GM18499 (cell line): ENCODE measurements at regions not wholly inside any gene's neighbourhood (a gene's known extent, or its start where the extent isn't known, plus 50 kb on each side); places are given as distances from the start of the nearest gene placed in this dataset.
"Not testable (repeated sequence)": the region's sequence is repeated elsewhere in the genome, so short reads cannot be mapped to it uniquely, and the experiment has no call there.

Source experiments
- ATAC-seq: cut with Tn5 transposase; IDR thresholded peaks from one replicate; pipeline ENCODE4 v1.9.1; 2021; ENCODE audit warnings: moderate number of reproducible peaks; ENCODE audit not compliant: insufficient read depth, unreplicated experiment

DNA sequence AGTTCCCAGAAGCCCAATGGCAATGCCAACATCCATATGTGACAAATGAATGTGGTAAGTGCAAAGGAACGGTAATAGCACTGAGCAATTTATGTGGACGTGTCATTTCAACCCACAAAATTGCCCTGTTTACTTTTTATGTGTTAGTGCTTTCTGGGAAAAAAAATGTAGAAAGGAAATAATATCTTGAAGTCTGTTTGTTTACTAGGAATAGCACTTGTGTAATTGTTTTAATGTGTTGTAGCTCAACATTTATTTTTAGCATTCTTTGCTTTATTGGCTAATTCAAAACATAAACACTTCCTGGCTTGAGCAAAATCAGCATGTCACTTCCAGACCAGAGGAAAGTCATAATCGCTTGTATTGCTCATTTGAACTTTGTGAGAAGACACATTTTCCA is 224.8 kb upstream of the KCNK2 start:
- no peak for ATAC-seq

GRCh38 chr1:214859647-214860046 is 222.9 kb upstream of the KCNK2 start:
- ATAC-seq = no peak

- ATAC-seq = no peak
Observed at GRCh38 chr1:214861615-214862014, 220.9 kb upstream of the KCNK2 start.

GRCh38 chr1:214862421-214862820 is 220.1 kb upstream of the KCNK2 start:
- no peak for ATAC-seq

- no peak for ATAC-seq
Observed at GRCh38 chr1:214864896-214865688, 217.4 kb upstream of the KCNK2 start.

DNA sequence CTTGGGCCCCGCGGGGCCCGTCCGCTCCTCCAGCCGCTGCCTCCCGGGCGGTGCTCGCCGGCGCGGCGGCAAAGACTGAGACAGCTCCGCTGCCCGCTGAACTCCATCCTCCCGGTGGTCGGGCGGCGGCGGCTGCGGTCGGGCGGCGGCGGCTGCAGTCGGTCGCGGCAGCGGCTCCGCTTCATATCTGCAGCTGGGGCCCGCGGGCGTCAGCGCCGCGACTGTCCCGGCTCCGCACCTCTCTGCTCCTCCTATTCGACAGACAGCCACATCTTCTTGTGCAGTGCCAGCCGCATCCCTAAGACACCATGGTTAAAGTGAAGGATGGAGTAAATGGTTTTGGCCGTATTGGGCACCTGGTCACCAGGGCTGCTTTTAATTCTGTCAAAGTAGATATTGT is 212.1 kb upstream of the KCNK2 start:
- not testable (repeated sequence) for ATAC-seq

DNA sequence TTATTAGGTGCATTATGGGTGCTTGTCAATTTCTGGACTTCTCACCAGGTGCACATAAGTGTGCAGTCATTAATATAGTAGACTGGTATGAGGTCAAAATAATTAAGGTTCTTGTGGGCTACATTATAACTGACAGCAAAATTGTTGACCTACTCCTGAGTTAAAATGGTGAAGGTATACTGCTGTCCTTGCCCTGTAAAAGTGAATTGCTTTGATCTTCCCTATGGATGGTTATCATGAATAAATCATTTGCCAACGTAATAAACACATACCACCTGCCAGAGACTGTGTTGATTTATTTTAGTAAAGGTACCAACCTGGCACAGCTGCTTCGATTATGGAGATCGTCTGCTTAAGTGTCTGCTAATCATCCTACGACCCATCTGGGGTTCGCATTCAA is 201.6 kb upstream of the KCNK2 start:
- ATAC-seq = no peak

GRCh38 chr1:214882616-214883015 is 199.9 kb upstream of the KCNK2 start:
- no peak for ATAC-seq

- ATAC-seq = no peak
Observed at GRCh38 chr1:214895011-214895600, 187.4 kb upstream of the KCNK2 start.

DNA sequence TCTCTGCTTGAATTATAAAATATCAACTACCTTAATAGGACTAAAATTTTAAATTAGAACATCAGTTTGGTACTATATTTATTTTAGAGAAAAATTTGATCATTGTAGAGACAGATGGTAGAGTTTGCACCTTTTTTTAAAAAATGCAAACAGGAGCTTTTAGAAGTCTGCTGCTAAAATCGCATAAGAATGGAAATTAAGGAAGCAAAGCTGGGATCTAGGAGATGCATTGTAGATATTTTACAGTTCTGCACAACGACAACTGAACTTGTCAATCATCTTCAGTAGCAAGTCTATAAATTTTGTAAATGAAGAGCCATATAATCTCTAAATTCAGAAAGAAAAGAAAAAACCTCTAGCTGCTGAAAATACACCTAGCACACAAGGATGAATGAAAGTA is 185.6 kb upstream of the KCNK2 start:
- no peak for ATAC-seq

GRCh38 chr1:214897581-214897980 is 185.0 kb upstream of the KCNK2 start:
- no peak for ATAC-seq

DNA sequence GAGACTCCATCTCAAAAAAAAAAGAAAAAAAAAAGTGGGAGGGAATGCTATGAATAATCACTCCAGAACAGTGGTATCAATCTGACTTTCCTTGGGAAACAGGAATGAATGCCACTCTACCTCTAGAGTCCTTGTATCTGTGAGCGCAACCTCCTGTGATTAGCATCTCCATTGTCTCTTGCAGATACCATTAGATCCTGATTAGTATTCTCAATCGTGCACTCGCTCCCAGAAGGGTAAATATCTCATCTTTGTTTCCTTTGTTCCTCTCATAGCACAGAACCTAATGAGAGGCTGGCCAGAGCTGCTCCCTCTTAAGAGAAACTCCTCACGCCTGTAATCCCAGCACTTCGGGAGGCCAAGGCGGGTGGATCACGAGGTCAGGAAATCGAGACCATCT is 184.4 kb upstream of the KCNK2 start:
- ATAC-seq = no peak

DNA sequence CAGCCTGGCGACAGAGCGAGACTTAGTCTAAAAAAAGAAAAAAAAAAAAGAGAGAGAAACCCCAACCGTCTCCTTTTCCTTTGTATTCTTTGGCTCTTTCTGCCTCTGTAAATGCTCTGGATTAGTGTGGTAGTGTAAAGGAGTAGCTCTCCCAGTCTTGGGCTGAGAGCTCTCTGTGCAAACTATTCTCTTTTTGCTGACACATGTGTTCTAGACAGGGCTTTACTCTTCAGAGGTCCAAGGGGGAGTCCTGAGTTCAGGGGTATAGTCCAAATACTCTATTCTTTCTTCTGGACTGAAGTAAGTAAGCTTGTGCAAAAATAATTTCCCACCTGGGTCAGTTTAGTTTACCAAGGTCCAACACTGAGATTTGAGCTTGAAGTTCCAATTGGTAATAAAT is 183.8 kb upstream of the KCNK2 start:
- ATAC-seq = no peak

GRCh38 chr1:214899908-214900460 is 182.6 kb upstream of the KCNK2 start:
- no peak for ATAC-seq

DNA sequence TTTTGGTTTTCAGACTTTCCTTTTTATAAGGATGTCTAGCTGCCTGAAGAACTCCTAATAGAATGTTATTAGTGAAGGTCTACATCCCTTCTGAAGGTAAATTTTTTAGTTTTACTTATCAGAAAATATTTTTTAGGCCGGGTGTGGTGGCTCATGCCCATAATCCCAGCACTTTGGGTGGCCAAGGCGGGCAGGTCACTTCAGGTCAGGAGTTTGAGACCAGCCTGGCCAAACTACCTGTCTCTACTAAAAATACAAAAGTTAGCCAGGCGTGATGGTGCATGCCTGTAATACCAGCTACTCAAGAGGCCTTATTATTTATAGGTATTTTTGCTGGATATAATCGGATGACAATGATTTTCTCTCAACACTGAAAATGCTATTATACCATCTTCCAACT is 181.9 kb upstream of the KCNK2 start:
- no peak for ATAC-seq

DNA sequence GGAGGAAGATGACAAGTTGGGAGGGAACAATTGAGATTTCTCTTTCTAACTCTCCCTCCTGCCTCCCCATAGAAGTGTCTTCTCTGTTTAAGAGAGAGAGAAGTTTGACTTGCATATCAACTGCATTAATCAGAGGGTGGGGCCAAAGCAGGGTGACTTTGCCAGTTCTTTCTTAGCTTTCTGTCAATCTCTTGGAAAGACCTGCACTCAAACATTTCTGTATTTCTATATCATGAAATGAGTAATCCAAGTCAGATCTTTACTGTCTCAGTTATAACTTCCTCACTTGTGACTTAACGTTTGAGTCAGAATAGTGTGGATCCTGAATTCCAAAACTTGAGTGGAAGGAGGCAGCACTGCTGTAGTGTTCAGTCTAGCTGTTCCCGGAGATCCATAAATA is 180.8 kb upstream of the KCNK2 start:
- no peak for ATAC-seq

GRCh38 chr1:214902636-214903320 is 179.8 kb upstream of the KCNK2 start:
- ATAC-seq = no peak

DNA sequence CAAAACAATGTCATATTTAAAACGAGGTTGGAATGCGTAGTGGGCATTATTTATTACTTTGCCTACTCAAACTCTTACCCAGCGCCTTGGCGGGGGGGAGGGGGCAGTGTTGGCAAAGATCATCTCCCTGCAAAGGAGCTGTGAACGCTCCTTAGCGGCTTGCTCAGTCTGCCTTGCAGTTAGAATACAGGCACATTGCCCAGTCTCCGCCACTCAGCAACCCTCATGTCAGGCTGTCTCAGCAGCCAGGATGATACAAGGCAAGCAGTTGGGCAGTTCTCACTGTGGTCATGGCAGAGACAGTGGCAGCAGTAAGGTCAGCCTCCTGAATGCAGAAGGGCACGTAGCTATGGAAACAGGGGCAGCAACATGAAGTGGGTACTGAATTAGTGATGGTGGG is 170.4 kb upstream of the KCNK2 start:
- ATAC-seq = no peak

- ATAC-seq = no peak
Observed at GRCh38 chr1:214913966-214914365, 168.6 kb upstream of the KCNK2 start.

GRCh38 chr1:214917081-214917635 is 165.4 kb upstream of the KCNK2 start:
- ATAC-seq = no peak

DNA sequence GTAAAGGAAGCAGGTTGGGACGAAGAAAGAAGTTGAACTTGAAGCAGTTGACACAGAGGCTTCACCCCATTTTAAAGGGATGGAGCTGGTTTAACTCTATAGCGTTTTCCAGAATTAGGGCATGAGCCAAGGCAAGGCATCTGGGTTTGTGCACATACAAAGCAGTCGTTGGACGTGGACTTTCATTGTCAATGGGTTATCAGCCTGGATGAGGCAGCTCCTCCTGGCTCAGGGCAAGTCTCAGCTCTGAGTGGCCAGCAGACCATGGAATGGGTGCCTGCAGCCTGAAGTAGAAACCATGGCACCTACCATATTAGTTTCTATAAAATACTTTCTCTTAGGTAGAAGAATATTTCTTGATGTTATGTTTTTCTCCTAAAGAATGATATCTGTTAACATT is 163.8 kb upstream of the KCNK2 start:
- no peak for ATAC-seq
